Testis (tissue), 2 donors: ENCODE measurements at regions not wholly inside any gene's neighbourhood (a gene's known extent, or its start where the extent isn't known, plus 50 kb on each side); places are given as distances from the start of the nearest gene placed in this dataset.

Experiments
- POLR2A ChIP-seq: fragments of 450-650 bp; IDR thresholded peaks from one replicate; pipeline ENCODE4 v1.6.1; 2017; ENCODE audit warnings: antibody characterized with exemption, mild to moderate bottlenecking, moderate library complexity
- TF ChIP-seq, protein P1 (sequence below), 3 experiments: fragments of 450-650 bp in 2 of 3; fragments of 200-600 bp in 1 of 3; sonication (generic) in 1 of 3; IDR thresholded peaks; one replicate each; pipeline ENCODE4 v1.5.1; 2016 to 2019; ENCODE audit warnings: antibody characterized with exemption in 3 of 3, mild to moderate bottlenecking in 2 of 3, moderate library complexity in 1 of 3

DNA sequence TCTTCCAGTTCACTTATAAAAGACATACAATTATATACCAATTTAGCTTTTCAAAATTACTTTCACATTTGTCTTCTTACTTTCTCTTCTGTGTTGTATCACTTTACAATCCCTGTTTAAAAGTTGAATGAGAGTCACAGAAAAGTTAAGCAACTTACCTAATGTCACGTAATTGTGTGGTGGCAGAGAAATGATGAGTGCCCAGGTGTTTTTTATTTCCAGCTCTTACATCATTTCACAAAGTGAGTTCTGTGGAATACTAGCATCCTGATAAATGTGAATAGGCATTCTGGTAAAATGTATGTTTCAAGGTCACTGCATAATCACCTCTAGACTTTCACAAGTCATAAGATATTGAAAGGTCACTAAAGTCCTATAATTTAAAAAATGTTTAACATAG lies 133.0 kb upstream of the FIBIN start:
- TF ChIP-seq, protein P1, sequence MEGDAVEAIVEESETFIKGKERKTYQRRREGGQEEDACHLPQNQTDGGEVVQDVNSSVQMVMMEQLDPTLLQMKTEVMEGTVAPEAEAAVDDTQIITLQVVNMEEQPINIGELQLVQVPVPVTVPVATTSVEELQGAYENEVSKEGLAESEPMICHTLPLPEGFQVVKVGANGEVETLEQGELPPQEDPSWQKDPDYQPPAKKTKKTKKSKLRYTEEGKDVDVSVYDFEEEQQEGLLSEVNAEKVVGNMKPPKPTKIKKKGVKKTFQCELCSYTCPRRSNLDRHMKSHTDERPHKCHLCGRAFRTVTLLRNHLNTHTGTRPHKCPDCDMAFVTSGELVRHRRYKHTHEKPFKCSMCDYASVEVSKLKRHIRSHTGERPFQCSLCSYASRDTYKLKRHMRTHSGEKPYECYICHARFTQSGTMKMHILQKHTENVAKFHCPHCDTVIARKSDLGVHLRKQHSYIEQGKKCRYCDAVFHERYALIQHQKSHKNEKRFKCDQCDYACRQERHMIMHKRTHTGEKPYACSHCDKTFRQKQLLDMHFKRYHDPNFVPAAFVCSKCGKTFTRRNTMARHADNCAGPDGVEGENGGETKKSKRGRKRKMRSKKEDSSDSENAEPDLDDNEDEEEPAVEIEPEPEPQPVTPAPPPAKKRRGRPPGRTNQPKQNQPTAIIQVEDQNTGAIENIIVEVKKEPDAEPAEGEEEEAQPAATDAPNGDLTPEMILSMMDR (IDR thresholded peaks at IDR 0.05): no peak
- TF ChIP-seq POLR2A: no peak
